HCT116 (cell line): ENCODE measurements at regions not wholly inside any gene's neighbourhood (a gene's known extent, or its start where the extent isn't known, plus 50 kb on each side); places are given as distances from the start of the nearest gene placed in this dataset.

Experiments used
- ATAC-seq: fragments of 200-7000 bp; cut with Tn5 transposase; 2 replicates; pipeline ENCODE4 v1.9.1; 2020; ENCODE audit warnings: mild to moderate bottlenecking, moderate library complexity
- BruUV-seq: library from RNA; stranded (reverse); fragments of 400-500 nt; replicated peaks from 2 replicates; lab custom pipeline; 2021; lab: Mats Ljungman, UMichigan
- CTCF ChIA-PET: fragments of 300-600 bp; sonication (Branson Sonifier 250); formaldehyde crosslinking; loops from one replicate; lab custom pipeline; 2021; ENCODE audit warnings: antibody characterized with exemption; lab: Charles Lee
- POLR2A ChIA-PET: fragments of 300-600, 350-600 bp; sonication (Branson Sonifier 250); formaldehyde crosslinking; loops from one replicate; lab custom pipeline; 2021; ENCODE audit warnings: antibody characterized with exemption; lab: Charles Lee
- RAD21 ChIA-PET, 2 experiments: fragments of 300-600 bp; sonication (Branson Sonifier 250); formaldehyde crosslinking; loops; one replicate each; lab custom pipeline; 2023; ENCODE audit warnings: low total read pairs in 2 of 2; ENCODE audit not compliant: uncharacterized antibody in 2 of 2, unreplicated experiment in 2 of 2, low non-redundant PET in 1 of 2; lab: Charles Lee
- DNase-seq: peaks from one replicate; pipeline ENCODE4 v3.0.0-alpha.2; 2010; ENCODE audit warnings: low read depth, low spot score
- H2AFZ ChIP-seq: fragments of 200-600 bp; shearing (Covaris generic), sonication (generic); 2 replicates; pipeline ENCODE4 v1.6.1; 2017; ENCODE audit warnings: low read depth, mixed run types, mixed read lengths, antibody characterized with exemption, low read length; ENCODE audit not compliant: poor library complexity, severe bottlenecking
- H3K27ac ChIP-seq: 2 replicates; pipeline ENCODE4 v1.5.1; 2012; ENCODE audit warnings: low read depth, low read length
- H3K27me3 ChIP-seq: fragments of 200-600 bp; sonication (generic); 2 replicates; pipeline ENCODE4 v1.6.1; 2016; ENCODE audit warnings: mixed run types, low read length, mixed read lengths; ENCODE audit not compliant: insufficient read depth
- H3K36me3 ChIP-seq, 2 experiments: fragments of 200-500 bp in 1 of 2; fragments of 200-600 bp in 1 of 2; sonication (Bioruptor generic) in 1 of 2; sonication (generic) in 1 of 2; 2 replicates each; pipeline versions ENCODE4 v1.5.1 to v1.6.1; 2014 to 2016; ENCODE audit warnings: low read length in 2 of 2, inconsistent platforms in 1 of 2, mixed read lengths in 1 of 2, mixed run types in 1 of 2; ENCODE audit not compliant: insufficient read depth in 2 of 2, control insufficient read depth in 1 of 2
- H3K4me1 ChIP-seq, 2 experiments: fragments of 200-600 bp in 1 of 2; sonication (generic) in 1 of 2; 2 replicates each; pipeline versions ENCODE4 v1.5.1 to v1.6.1; 2012 to 2017; ENCODE audit warnings: low read length in 2 of 2, inconsistent platforms in 1 of 2, mild to moderate bottlenecking in 1 of 2, mixed read lengths in 1 of 2, mixed run types in 1 of 2, moderate library complexity in 1 of 2; ENCODE audit not compliant: insufficient read depth in 2 of 2, control insufficient read depth in 1 of 2
- H3K4me2 ChIP-seq: fragments of 200-600 bp; sonication (generic); 2 replicates; pipeline ENCODE4 v1.6.1; 2017; ENCODE audit warnings: mixed run types, low read length, mixed read lengths
- H3K4me3 ChIP-seq, 2 experiments: fragments of 200-600 bp in 1 of 2; sonication (generic) in 1 of 2; replicated peaks in 1 of 2; 2 replicates each; pipeline ENCODE4 v1.5.1; 2011 to 2016; ENCODE audit warnings: low read length in 2 of 2, control low read depth in 1 of 2, low read depth in 1 of 2, mild to moderate bottlenecking in 1 of 2, mixed read lengths in 1 of 2, mixed run types in 1 of 2
- H3K79me2 ChIP-seq: fragments of 200-600 bp; sonication (generic); 2 replicates; pipeline ENCODE4 v1.6.1; 2017; ENCODE audit warnings: mild to moderate bottlenecking, mixed run types, low read length, moderate library complexity, mixed read lengths; ENCODE audit not compliant: insufficient read depth
- H3K9ac ChIP-seq: fragments of 200-600 bp; sonication (generic); 2 replicates; pipeline ENCODE4 v1.6.1; 2016; ENCODE audit warnings: low read length, mixed read lengths
- H3K9me2 ChIP-seq: fragments of 200-600 bp; sonication (generic), shearing (Covaris generic); 2 replicates; pipeline ENCODE4 v1.6.1; 2017; ENCODE audit warnings: mixed run types, mild to moderate bottlenecking, moderate library complexity; ENCODE audit not compliant: insufficient read depth
- H3K9me3 ChIP-seq, 2 experiments: fragments of 200-500 bp in 1 of 2; fragments of 200-600 bp in 1 of 2; sonication (Bioruptor generic) in 1 of 2; sonication (generic) in 1 of 2; 2 replicates each; pipeline ENCODE4 v1.6.1; 2014 to 2017; ENCODE audit warnings: low read length in 2 of 2, mixed read lengths in 2 of 2, inconsistent platforms in 1 of 2, low read depth in 1 of 2, mild to moderate bottlenecking in 1 of 2, mixed run types in 1 of 2, moderate library complexity in 1 of 2; ENCODE audit not compliant: control insufficient read depth in 1 of 2, insufficient read depth in 1 of 2
- H4K20me1 ChIP-seq: fragments of 200-600 bp; sonication (generic), shearing (Covaris generic); 2 replicates; pipeline ENCODE4 v1.6.1; 2017; ENCODE audit warnings: mixed run types, mild to moderate bottlenecking, moderate library complexity; ENCODE audit not compliant: insufficient read depth
- CEBPB ChIP-seq: IDR thresholded peaks from 2 replicates; pipeline ENCODE4 v1.6.1; 2012; ENCODE audit warnings: low read depth
- EGR1 ChIP-seq: IDR thresholded peaks from 2 replicates; pipeline ENCODE4 v1.6.1; 2012; ENCODE audit warnings: low read depth
- EZH2 ChIP-seq: fragments of 200-600 bp; sonication (generic); IDR thresholded peaks from 2 replicates; pipeline ENCODE4 v1.6.1; 2017; ENCODE audit warnings: antibody characterized with exemption, mixed run types
- POLR2A ChIP-seq: IDR thresholded peaks from 2 replicates; pipeline ENCODE4 v1.7.0; 2011; ENCODE audit warnings: borderline replicate concordance; ENCODE audit not compliant: insufficient read depth, insufficient read length; ENCODE audit errors: extremely low read depth
- POLR2AphosphoS5 ChIP-seq: IDR thresholded peaks from 2 replicates; pipeline ENCODE4 v1.6.1; 2011; ENCODE audit warnings: mild to moderate bottlenecking, low read depth, low read length, moderate library complexity
- SIN3A ChIP-seq: IDR thresholded peaks from 2 replicates; pipeline ENCODE4 v1.6.1; 2012; ENCODE audit warnings: low read depth
- SRF ChIP-seq: IDR thresholded peaks from 2 replicates; pipeline ENCODE4 v1.6.1; 2012; ENCODE audit warnings: low read depth
- TCF7L2 ChIP-seq: IDR thresholded peaks from 2 replicates; pipeline ENCODE4 v1.7.0; 2011; ENCODE audit warnings: borderline replicate concordance, inconsistent platforms; ENCODE audit not compliant: insufficient read depth, insufficient read length; ENCODE audit errors: extremely low read depth
- YY1 ChIP-seq: IDR thresholded peaks from 2 replicates; pipeline ENCODE4 v1.6.1; 2011; ENCODE audit warnings: low read length, low read depth, moderate library complexity, mild to moderate bottlenecking; ENCODE audit not compliant: insufficient replicate concordance; ENCODE audit errors: extremely low read depth
- ZBTB33 ChIP-seq: IDR thresholded peaks from 2 replicates; pipeline ENCODE4 v1.6.1; 2011; ENCODE audit warnings: mild to moderate bottlenecking, low read length, moderate library complexity; ENCODE audit not compliant: insufficient replicate concordance; ENCODE audit errors: extremely low read depth
- ZFX ChIP-seq: fragments of 450-650 bp; IDR thresholded peaks from 2 replicates; pipeline ENCODE4 v1.6.1; 2017
- ZNF274 ChIP-seq: fragments of 200-500 bp; sonication (Bioruptor generic); IDR thresholded peaks from 2 replicates; pipeline ENCODE4 v1.6.1; 2014; ENCODE audit warnings: mild to moderate bottlenecking, low read depth, low read length, inconsistent platforms
- intact Hi-C: fragments of 100-400 bp; cut with micrococcal nuclease; formaldehyde crosslinking; loops from 2 replicates; pipeline ENCODE4 v1.10.0; 2022
- TF ChIP-seq, protein P1 (sequence below), 3 experiments: fragments of 200-600 bp in 1 of 3; sonication (generic) in 1 of 3; IDR thresholded peaks in 2 of 3; conservative IDR thresholded peaks in 1 of 3; 2 replicates each; pipeline ENCODE4 v1.5.1; 2012 to 2017; ENCODE audit warnings: low read depth in 2 of 3, low read length in 2 of 3, antibody characterized with exemption in 1 of 3, borderline replicate concordance in 1 of 3, control low read depth in 1 of 3, mild to moderate bottlenecking in 1 of 3, mixed read lengths in 1 of 3, mixed run types in 1 of 3, moderate library complexity in 1 of 3; ENCODE audit not compliant: insufficient read depth in 1 of 3

DNA sequence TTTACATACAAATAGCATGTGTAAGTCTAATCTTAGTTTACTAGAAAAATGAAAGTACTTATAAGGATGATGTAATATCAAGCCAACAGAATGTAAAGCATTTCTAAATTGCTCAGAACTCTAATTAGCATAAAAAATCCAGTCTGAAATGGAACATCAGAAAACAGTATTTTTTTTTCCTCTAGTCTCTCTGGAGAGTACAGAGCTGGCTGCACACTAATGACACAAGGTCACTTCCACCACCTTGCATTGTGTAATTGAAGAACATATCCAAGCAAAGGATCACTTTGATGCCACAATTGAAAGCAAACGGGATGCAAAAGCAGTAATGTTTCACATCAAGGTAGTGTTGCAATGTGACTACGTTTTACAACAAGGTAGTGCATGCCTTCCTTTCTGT is 548.0 kb upstream of the LUZP2 start:
- ATAC-seq: no peak
- Histone ChIP-seq H3K9me2 (no peaks in the 10 kb centered on the region), H3K27ac (no peak overlapping the region), H3K4me2 (no peak overlapping the region), H2AFZ (no peak overlapping the region), H3K27me3 (no peaks in the 10 kb centered on the region), H3K4me3 (no peak overlapping the region), H3K4me1 (no peaks in the 10 kb centered on the region), H4K20me1 (no peaks in the 10 kb centered on the region), H3K36me3 (no peaks in the 10 kb centered on the region), H3K9me3 (peaks cover 0 to 15% of the 10 kb centered on the region in 2 experiments; a peak in 2 of 4 replicates), H3K79me2 (no peaks in the 10 kb centered on the region), H3K9ac (no peak overlapping the region)
- CTCF ChIA-PET: no interaction called here
- POLR2A ChIA-PET: no interaction called here
- RAD21 ChIA-PET: no interaction called here
- no peak for TF ChIP-seq SIN3A
- no peak for TF ChIP-seq EGR1
- TF ChIP-seq ZFX: no peak
- no peak for TF ChIP-seq POLR2AphosphoS5
- TF ChIP-seq YY1: no peak
- TF ChIP-seq ZBTB33: no peak
- TF ChIP-seq TCF7L2: no peak
- TF ChIP-seq, protein P1, sequence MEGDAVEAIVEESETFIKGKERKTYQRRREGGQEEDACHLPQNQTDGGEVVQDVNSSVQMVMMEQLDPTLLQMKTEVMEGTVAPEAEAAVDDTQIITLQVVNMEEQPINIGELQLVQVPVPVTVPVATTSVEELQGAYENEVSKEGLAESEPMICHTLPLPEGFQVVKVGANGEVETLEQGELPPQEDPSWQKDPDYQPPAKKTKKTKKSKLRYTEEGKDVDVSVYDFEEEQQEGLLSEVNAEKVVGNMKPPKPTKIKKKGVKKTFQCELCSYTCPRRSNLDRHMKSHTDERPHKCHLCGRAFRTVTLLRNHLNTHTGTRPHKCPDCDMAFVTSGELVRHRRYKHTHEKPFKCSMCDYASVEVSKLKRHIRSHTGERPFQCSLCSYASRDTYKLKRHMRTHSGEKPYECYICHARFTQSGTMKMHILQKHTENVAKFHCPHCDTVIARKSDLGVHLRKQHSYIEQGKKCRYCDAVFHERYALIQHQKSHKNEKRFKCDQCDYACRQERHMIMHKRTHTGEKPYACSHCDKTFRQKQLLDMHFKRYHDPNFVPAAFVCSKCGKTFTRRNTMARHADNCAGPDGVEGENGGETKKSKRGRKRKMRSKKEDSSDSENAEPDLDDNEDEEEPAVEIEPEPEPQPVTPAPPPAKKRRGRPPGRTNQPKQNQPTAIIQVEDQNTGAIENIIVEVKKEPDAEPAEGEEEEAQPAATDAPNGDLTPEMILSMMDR (IDR thresholded peaks at IDR 0.05 in 2 of 3, conservative IDR thresholded peaks at IDR 0.05 in 1 of 3; ENCODE audit: borderline replicate concordance in 1 of 3, insufficient read depth in 1 of 3, low read depth in 2 of 3, low read length in 2 of 3): no peak
- no peak for TF ChIP-seq SRF
- TF ChIP-seq ZNF274: no peak
- no peak for TF ChIP-seq CEBPB
- TF ChIP-seq POLR2A: no peak
- no peak for TF ChIP-seq EZH2
- no TSS peak for BruUV-seq
- intact Hi-C loops: no loop called here
- no peak for DNase-seq
